ENCODE measurements at regions not wholly inside any gene's neighbourhood (a gene's known extent, or its start where the extent isn't known, plus 50 kb on each side); places are given as distances from the start of the nearest gene placed in this dataset.

GRCh38 chr16:60328152-60328551 lies 1594.0 kb upstream of the GOT2 start:
- H3K27ac ChIP-seq: no peak overlapping the region
- 91 to 95% methylated on average over 1 of the region's 1 CpG for WGBS, 2 donors
- no peaks in the 10 kb centered on the region for H3K4me1 ChIP-seq
- H3K9me3 ChIP-seq: no peaks in the 10 kb centered on the region
- H3K4me3 ChIP-seq (replicated peaks in 1 of 3): no peak overlapping the region
- H3K27me3 ChIP-seq: no peaks in the 10 kb centered on the region
- no peaks in the 10 kb centered on the region for H3K36me3 ChIP-seq
- intact Hi-C loops (cut with DNase I): no loop called here
- TF ChIP-seq POLR2A (IDR thresholded peaks at IDR 0.05): no peak
- TF ChIP-seq CTCF (IDR thresholded peaks at IDR 0.05): no peak
- no peak for DNase-seq

- intact Hi-C loops (cut with DNase I): no loop called here
- WGBS, 2 donors: 90 to 99% methylated on average over 2 of the region's 2 CpGs
Observed at GRCh38 chr16:60318486-60318885, 1584.4 kb upstream of the GOT2 start.

GRCh38 chr16:60310846-60311445 lies 1576.8 kb upstream of the GOT2 start:
- TF ChIP-seq CTCF (IDR thresholded peaks at IDR 0.05): no peak
- no peak for TF ChIP-seq POLR2A (IDR thresholded peaks at IDR 0.05)
- 92 to 97% methylated on average over 1 of the region's 1 CpG for WGBS, 2 donors
- intact Hi-C loops (cut with DNase I): no loop called here
- DNase-seq: no peak
- Histone ChIP-seq H3K27me3 (no peaks in the 10 kb centered on the region), H3K9me3 (no peaks in the 10 kb centered on the region), H3K36me3 (no peaks in the 10 kb centered on the region), H3K4me3 (replicated peaks in 1 of 3) (no peak overlapping the region), H3K4me1 (no peaks in the 10 kb centered on the region), H3K27ac (no peak overlapping the region)

More at GRCh38 chr16:60318486-60318885, 1584.4 kb upstream of the GOT2 start:
- no peaks in the 10 kb centered on the region for H3K4me1 ChIP-seq
- no peak overlapping the region for H3K4me3 ChIP-seq (replicated peaks in 1 of 3)
- no peak for DNase-seq
- TF ChIP-seq CTCF (IDR thresholded peaks at IDR 0.05) (no peak), POLR2A (IDR thresholded peaks at IDR 0.05) (no peak)
- no peaks in the 10 kb centered on the region for H3K27me3 ChIP-seq
- H3K9me3 ChIP-seq: no peaks in the 10 kb centered on the region
- no peak overlapping the region for H3K27ac ChIP-seq
- no peaks in the 10 kb centered on the region for H3K36me3 ChIP-seq

- no peaks in the 10 kb centered on the region for H3K4me1 ChIP-seq
- H3K36me3 ChIP-seq: no peaks in the 10 kb centered on the region
- TF ChIP-seq POLR2A (IDR thresholded peaks at IDR 0.05) (no peak), CTCF (IDR thresholded peaks at IDR 0.05) (no peak)
- 39 to 50% methylated on average over 2 of the region's 2 CpGs for WGBS, 2 donors
- no peaks in the 10 kb centered on the region for H3K9me3 ChIP-seq
- H3K4me3 ChIP-seq (replicated peaks in 1 of 3): no peak overlapping the region
- no peak overlapping the region for H3K27ac ChIP-seq
- intact Hi-C loops (cut with DNase I): no loop called here
- no peak for DNase-seq
- H3K27me3 ChIP-seq: no peaks in the 10 kb centered on the region
Observed at GRCh38 chr16:60304720-60305119, 1570.6 kb upstream of the GOT2 start.

- Histone ChIP-seq H3K9me3 (no peaks in the 10 kb centered on the region), H3K27ac (no peak overlapping the region), H3K36me3 (no peaks in the 10 kb centered on the region), H3K4me3 (replicated peaks in 1 of 3) (no peak overlapping the region), H3K27me3 (no peaks in the 10 kb centered on the region), H3K4me1 (no peaks in the 10 kb centered on the region)
- TF ChIP-seq CTCF (IDR thresholded peaks at IDR 0.05): no peak
- no peak for TF ChIP-seq POLR2A (IDR thresholded peaks at IDR 0.05)
- no peak for DNase-seq
- intact Hi-C loops (cut with DNase I): no loop called here
- WGBS, 2 donors: 74 to 88% methylated on average over 4 of the region's 4 CpGs
Observed at GRCh38 chr16:60304066-60304465, 1570.0 kb upstream of the GOT2 start.
